HL-60 (cell line): ENCODE measurements at regions not wholly inside any gene's neighbourhood (a gene's known extent, or its start where the extent isn't known, plus 50 kb on each side); places are given as distances from the start of the nearest gene placed in this dataset.

ENCODE experiments used
- GABPA ChIP-seq: IDR thresholded peaks from 2 replicates; pipeline ENCODE4 v1.6.1; 2012; ENCODE audit warnings: low read depth
- POLR2AphosphoS5 ChIP-seq: IDR thresholded peaks from 2 replicates; pipeline ENCODE4 v1.6.1; 2012; ENCODE audit warnings: low read depth
- REST ChIP-seq: IDR thresholded peaks from 2 replicates; pipeline ENCODE4 v1.6.1; 2012; ENCODE audit warnings: low read depth; ENCODE audit not compliant: insufficient replicate concordance
- SPI1 ChIP-seq: IDR thresholded peaks from 2 replicates; pipeline ENCODE4 v1.6.1; 2012; ENCODE audit warnings: low read depth, mild to moderate bottlenecking, borderline replicate concordance
- TF ChIP-seq, protein P1 (sequence below): IDR thresholded peaks from one replicate; pipeline ENCODE4 v1.5.1; 2011; ENCODE audit warnings: low read length, control low read depth, inconsistent platforms; ENCODE audit not compliant: insufficient read depth

GRCh38 chr14:76293923-76294322, 82.0 kb upstream of the ESRRB start:
- TF ChIP-seq, protein P1, sequence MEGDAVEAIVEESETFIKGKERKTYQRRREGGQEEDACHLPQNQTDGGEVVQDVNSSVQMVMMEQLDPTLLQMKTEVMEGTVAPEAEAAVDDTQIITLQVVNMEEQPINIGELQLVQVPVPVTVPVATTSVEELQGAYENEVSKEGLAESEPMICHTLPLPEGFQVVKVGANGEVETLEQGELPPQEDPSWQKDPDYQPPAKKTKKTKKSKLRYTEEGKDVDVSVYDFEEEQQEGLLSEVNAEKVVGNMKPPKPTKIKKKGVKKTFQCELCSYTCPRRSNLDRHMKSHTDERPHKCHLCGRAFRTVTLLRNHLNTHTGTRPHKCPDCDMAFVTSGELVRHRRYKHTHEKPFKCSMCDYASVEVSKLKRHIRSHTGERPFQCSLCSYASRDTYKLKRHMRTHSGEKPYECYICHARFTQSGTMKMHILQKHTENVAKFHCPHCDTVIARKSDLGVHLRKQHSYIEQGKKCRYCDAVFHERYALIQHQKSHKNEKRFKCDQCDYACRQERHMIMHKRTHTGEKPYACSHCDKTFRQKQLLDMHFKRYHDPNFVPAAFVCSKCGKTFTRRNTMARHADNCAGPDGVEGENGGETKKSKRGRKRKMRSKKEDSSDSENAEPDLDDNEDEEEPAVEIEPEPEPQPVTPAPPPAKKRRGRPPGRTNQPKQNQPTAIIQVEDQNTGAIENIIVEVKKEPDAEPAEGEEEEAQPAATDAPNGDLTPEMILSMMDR, result no peak
- TF ChIP-seq POLR2AphosphoS5 (no peak), REST (no peak), GABPA (no peak), SPI1 (no peak)
